ENCODE measurements at regions not wholly inside any gene's neighbourhood (a gene's known extent, or its start where the extent isn't known, plus 50 kb on each side); places are given as distances from the start of the nearest gene placed in this dataset.
"Not testable (repeated sequence)": the region's sequence is repeated elsewhere in the genome, so short reads cannot be mapped to it uniquely, and the experiment has no call there.

DNA sequence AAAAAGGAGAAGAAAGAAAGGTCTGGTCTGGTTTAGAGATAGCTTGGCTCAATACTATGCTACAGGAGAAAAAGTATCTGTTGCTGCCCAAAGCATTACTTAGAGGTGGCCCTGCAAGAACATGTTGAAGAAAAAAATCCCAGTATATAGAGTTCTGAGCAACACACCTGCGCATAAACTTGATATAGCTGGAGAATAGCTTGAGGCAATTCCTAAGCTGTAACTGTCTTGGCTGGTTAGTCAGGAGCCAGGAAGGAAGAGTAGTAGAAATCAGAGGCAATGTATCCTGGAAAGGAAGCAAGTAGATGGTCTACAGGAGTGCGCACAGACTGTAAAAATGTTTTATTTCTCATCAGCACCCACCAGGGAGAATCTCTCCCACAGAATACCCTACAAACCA lies 209.7 kb downstream of the SLITRK1 start:
- TF ChIP-seq ZNF384 (IDR thresholded peaks at IDR 0.05) (no peak), FOXA1 (IDR thresholded peaks at IDR 0.05) (no peak), SUZ12 (IDR thresholded peaks at IDR 0.05) (no peak), FOXK2 (IDR thresholded peaks at IDR 0.05) (no peak), LEF1 (IDR thresholded peaks at IDR 0.05; ENCODE audit: borderline replicate concordance) (no peak), BHLHE40 (IDR thresholded peaks at IDR 0.05; ENCODE audit: borderline replicate concordance) (no peak), ELF4 (IDR thresholded peaks at IDR 0.05) (no peak), L3MBTL2 (conservative IDR thresholded peaks at IDR 0.05) (no peak), TARDBP (IDR thresholded peaks at IDR 0.05) (no peak), CTBP1 (IDR thresholded peaks at IDR 0.05; ENCODE audit: borderline replicate concordance) (no peak), ARNT (IDR thresholded peaks at IDR 0.05) (no peak), NFRKB (IDR thresholded peaks at IDR 0.05) (no peak), SP1 (IDR thresholded peaks at IDR 0.05) (no peak), FOXM1 (IDR thresholded peaks at IDR 0.05; ENCODE audit: borderline replicate concordance) (no peak), HDGF (IDR thresholded peaks at IDR 0.05; ENCODE audit: borderline replicate concordance) (no peak)
- TF ChIP-seq, protein P1, sequence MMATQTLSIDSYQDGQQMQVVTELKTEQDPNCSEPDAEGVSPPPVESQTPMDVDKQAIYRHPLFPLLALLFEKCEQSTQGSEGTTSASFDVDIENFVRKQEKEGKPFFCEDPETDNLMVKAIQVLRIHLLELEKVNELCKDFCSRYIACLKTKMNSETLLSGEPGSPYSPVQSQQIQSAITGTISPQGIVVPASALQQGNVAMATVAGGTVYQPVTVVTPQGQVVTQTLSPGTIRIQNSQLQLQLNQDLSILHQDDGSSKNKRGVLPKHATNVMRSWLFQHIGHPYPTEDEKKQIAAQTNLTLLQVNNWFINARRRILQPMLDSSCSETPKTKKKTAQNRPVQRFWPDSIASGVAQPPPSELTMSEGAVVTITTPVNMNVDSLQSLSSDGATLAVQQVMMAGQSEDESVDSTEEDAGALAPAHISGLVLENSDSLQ (IDR thresholded peaks at IDR 0.05), result no peak
- DNase-seq (ENCODE audit: extremely low spot score), result no peak
- CTCF ChIA-PET, result no interaction called here
- POLR2A ChIA-PET, result no interaction called here

DNA sequence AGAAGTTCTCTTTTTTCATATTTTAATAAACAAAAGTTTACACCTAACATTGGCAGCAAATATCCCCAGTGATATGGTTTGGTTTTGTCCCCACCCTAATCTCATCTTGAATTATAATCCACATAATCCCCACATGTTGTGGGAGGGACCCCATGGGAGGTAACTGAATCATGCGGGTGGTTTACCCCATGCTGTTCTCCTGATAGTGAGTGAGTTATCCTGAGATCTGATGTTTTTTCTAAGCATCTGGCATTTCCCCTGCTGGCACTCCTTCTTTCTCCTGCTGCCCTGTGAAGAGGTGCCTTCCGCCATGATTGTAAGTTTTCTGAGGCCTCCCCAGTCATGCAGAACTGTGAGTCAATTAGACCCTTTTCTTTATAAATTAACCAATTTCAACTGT lies 214.7 kb downstream of the SLITRK1 start:
- CTCF ChIA-PET, result no interaction called here
- TF ChIP-seq BHLHE40 (IDR thresholded peaks at IDR 0.05; ENCODE audit: borderline replicate concordance) (no peak), FOXK2 (IDR thresholded peaks at IDR 0.05) (no peak), SP1 (IDR thresholded peaks at IDR 0.05) (no peak), FOXM1 (IDR thresholded peaks at IDR 0.05; ENCODE audit: borderline replicate concordance) (no peak), ZNF384 (IDR thresholded peaks at IDR 0.05) (no peak), LEF1 (IDR thresholded peaks at IDR 0.05; ENCODE audit: borderline replicate concordance) (no peak), ELF4 (IDR thresholded peaks at IDR 0.05) (no peak), CTBP1 (IDR thresholded peaks at IDR 0.05; ENCODE audit: borderline replicate concordance) (no peak), FOXA1 (IDR thresholded peaks at IDR 0.05) (no peak), ARNT (IDR thresholded peaks at IDR 0.05) (no peak), L3MBTL2 (conservative IDR thresholded peaks at IDR 0.05) (no peak), TARDBP (IDR thresholded peaks at IDR 0.05) (no peak), NFRKB (IDR thresholded peaks at IDR 0.05) (no peak), HDGF (IDR thresholded peaks at IDR 0.05; ENCODE audit: borderline replicate concordance) (no peak), SUZ12 (IDR thresholded peaks at IDR 0.05) (no peak)
- TF ChIP-seq, protein P1 (IDR thresholded peaks at IDR 0.05), result no peak
- DNase-seq (ENCODE audit: extremely low spot score), result no peak
- POLR2A ChIA-PET, result no interaction called here

DNA sequence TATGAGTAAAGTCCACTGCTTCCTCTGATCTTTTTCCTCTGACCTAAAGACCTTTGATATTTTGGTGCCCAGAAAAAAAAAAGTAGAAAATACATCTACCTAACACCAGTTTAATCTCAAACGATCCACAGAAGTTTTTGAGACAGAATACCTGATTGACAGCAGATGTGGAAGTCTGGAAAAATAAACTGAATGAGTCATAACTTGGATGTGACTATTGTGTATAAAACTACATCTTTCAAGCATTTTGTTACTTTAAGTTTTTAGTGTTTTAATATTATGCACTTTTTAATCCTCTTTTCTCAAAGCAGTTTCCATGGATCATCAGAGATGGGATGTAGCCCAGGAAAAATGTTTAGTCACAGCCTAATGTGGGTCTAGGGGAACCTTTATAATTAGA lies 216.1 kb downstream of the SLITRK1 start:
- TF ChIP-seq SUZ12 (IDR thresholded peaks at IDR 0.05) (no peak), BHLHE40 (IDR thresholded peaks at IDR 0.05; ENCODE audit: borderline replicate concordance) (no peak), TARDBP (IDR thresholded peaks at IDR 0.05) (no peak), ELF4 (IDR thresholded peaks at IDR 0.05) (no peak), ZNF384 (IDR thresholded peaks at IDR 0.05) (no peak), ARNT (IDR thresholded peaks at IDR 0.05) (no peak), SP1 (IDR thresholded peaks at IDR 0.05) (no peak), FOXM1 (IDR thresholded peaks at IDR 0.05; ENCODE audit: borderline replicate concordance) (no peak)
- CTCF ChIA-PET, result no interaction called here
- DNase-seq (ENCODE audit: extremely low spot score), result no peak
- POLR2A ChIA-PET, result no interaction called here

DNA sequence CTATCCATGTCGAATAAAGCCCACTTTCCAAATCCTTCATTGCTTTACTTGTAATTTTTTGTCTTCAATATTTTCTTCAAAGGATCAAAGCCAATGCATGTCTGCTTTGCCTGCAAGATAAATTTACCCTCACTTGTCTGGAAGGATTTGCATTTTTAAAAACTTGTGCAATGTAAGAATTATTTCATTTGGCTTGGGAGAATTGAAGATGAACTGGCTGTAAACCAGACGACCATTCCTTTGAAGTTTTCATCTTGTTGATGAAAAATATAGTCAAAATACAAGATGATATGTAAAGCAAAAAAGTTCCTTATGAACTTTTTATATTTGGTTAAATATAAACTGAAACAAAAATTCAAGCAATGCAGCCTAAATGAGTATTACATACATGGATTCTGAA lies 225.0 kb downstream of the SLITRK1 start:
- DNase-seq (ENCODE audit: extremely low spot score), result no peak
- CTCF ChIA-PET, result no interaction called here
- POLR2A ChIA-PET, result no interaction called here
- TF ChIP-seq, protein P1 (IDR thresholded peaks at IDR 0.05), result no peak
- TF ChIP-seq NFRKB (IDR thresholded peaks at IDR 0.05), result no peak
- no peak for TF ChIP-seq SUZ12 (IDR thresholded peaks at IDR 0.05)
- no peak for TF ChIP-seq FOXM1 (IDR thresholded peaks at IDR 0.05; ENCODE audit: borderline replicate concordance)
- TF ChIP-seq CTBP1 (IDR thresholded peaks at IDR 0.05; ENCODE audit: borderline replicate concordance), result no peak
- no peak for TF ChIP-seq BHLHE40 (IDR thresholded peaks at IDR 0.05; ENCODE audit: borderline replicate concordance)
- no peak for TF ChIP-seq ARNT (IDR thresholded peaks at IDR 0.05)
- no peak for TF ChIP-seq TARDBP (IDR thresholded peaks at IDR 0.05)
- TF ChIP-seq FOXA1 (IDR thresholded peaks at IDR 0.05), result no peak
- no peak for TF ChIP-seq LEF1 (IDR thresholded peaks at IDR 0.05; ENCODE audit: borderline replicate concordance)
- no peak for TF ChIP-seq HDGF (IDR thresholded peaks at IDR 0.05; ENCODE audit: borderline replicate concordance)
- no peak for TF ChIP-seq ELF4 (IDR thresholded peaks at IDR 0.05)
- TF ChIP-seq ZNF384 (IDR thresholded peaks at IDR 0.05), result no peak
- no peak for TF ChIP-seq FOXK2 (IDR thresholded peaks at IDR 0.05)
- no peak for TF ChIP-seq SP1 (IDR thresholded peaks at IDR 0.05)
- no peak for TF ChIP-seq L3MBTL2 (conservative IDR thresholded peaks at IDR 0.05)

DNA sequence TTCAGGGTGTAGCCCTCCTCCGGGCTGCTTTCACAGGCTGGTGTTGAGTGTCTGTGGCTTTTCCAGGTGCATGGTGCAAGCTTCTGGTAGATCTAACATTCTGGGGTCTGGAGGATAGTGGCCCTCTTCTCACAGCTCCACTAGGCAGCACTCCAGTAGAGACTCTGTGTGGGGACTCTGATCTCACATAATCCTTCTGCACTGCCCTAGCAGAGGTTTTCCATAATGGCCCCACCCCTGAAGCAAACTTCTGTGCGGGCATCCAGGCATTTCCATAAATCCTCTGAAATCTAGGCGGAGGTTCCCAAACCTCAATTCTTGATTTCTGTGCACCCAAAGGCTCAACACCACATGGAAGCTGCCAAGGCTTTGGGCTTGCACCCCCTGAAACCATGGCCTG lies 239.7 kb downstream of the SLITRK1 start:
- POLR2A ChIA-PET, CTCF ChIA-PET: not testable (repeated sequence)

DNA sequence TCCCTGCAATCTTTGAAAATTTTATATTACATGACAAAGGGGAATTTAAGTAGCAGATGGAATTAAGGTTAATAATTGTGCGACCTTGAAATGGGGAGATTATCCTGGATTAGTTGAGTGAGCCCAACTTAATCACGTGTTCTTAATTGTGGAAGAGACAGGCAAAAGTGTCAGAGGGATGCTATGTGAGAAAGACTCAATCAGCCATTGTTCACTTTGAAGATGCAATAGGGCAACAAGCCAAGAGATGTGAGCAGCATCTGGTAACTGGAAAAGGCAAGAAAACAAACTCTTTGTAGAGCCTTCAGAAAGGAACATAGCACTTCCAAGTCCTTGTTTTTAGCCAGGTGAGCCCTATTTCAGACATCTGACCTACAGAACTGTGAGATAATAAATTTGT lies 247.7 kb downstream of the SLITRK1 start:
- DNase-seq (ENCODE audit: extremely low spot score), result no peak
- POLR2A ChIA-PET, result no interaction called here
- no peak for TF ChIP-seq ARNT (IDR thresholded peaks at IDR 0.05)
- TF ChIP-seq HDGF (IDR thresholded peaks at IDR 0.05; ENCODE audit: borderline replicate concordance), result no peak
- no peak for TF ChIP-seq FOXM1 (IDR thresholded peaks at IDR 0.05; ENCODE audit: borderline replicate concordance)
- TF ChIP-seq SUZ12 (IDR thresholded peaks at IDR 0.05), result no peak
- no peak for TF ChIP-seq CTBP1 (IDR thresholded peaks at IDR 0.05; ENCODE audit: borderline replicate concordance)
- no peak for TF ChIP-seq NFRKB (IDR thresholded peaks at IDR 0.05)
- TF ChIP-seq TARDBP (IDR thresholded peaks at IDR 0.05), result no peak
- TF ChIP-seq BHLHE40 (IDR thresholded peaks at IDR 0.05; ENCODE audit: borderline replicate concordance), result no peak
- TF ChIP-seq ELF4 (IDR thresholded peaks at IDR 0.05), result no peak
- no peak for TF ChIP-seq L3MBTL2 (conservative IDR thresholded peaks at IDR 0.05)
- TF ChIP-seq FOXA1 (IDR thresholded peaks at IDR 0.05), result no peak
- no peak for TF ChIP-seq SP1 (IDR thresholded peaks at IDR 0.05)
- no peak for TF ChIP-seq LEF1 (IDR thresholded peaks at IDR 0.05; ENCODE audit: borderline replicate concordance)
- TF ChIP-seq, protein P1 (IDR thresholded peaks at IDR 0.05), result no peak
- TF ChIP-seq ZNF384 (IDR thresholded peaks at IDR 0.05), result no peak
- TF ChIP-seq FOXK2 (IDR thresholded peaks at IDR 0.05), result no peak
- CTCF ChIA-PET, result no interaction called here

More for the DNA sequence above, 239.7 kb downstream of the SLITRK1 start:
- DNase-seq (ENCODE audit: extremely low spot score), result not testable (repeated sequence)
